Erythroblast (primary cell): ENCODE measurements at regions not wholly inside any gene's neighbourhood (a gene's known extent, or its start where the extent isn't known, plus 50 kb on each side); places are given as distances from the start of the nearest gene placed in this dataset.
"Not testable (repeated sequence)": the region's sequence is repeated elsewhere in the genome, so short reads cannot be mapped to it uniquely, and the experiment has no call there.

Source experiments
- DNase-seq, 2 experiments: peaks; one replicate each; lab custom pipeline; 2025; lab: John Stamatoyannopoulos, UW
- GATA1 ChIP-seq: IDR thresholded peaks from 2 replicates; pipeline ENCODE4 v1.6.1; 2011; ENCODE audit warnings: low read depth, mild to moderate bottlenecking, control low read depth, low read length, moderate library complexity
- POLR2A ChIP-seq: IDR thresholded peaks from 2 replicates; pipeline ENCODE4 v1.6.1; 2011; ENCODE audit warnings: mild to moderate bottlenecking, low read length

- peak; percentile 8 to 10 for DNase-seq
Measured at GRCh38 chr3:75604286-75604934, 59.7 kb upstream of the FRG2C start.

- not testable (repeated sequence) for DNase-seq
Measured at GRCh38 chr3:75607996-75608395, 56.1 kb upstream of the FRG2C start.

- not testable (repeated sequence) for DNase-seq
Measured at GRCh38 chr3:75609598-75609997, 54.5 kb upstream of the FRG2C start.

- no peak for DNase-seq
- TF ChIP-seq GATA1 (no peak), POLR2A (no peak)
Measured at GRCh38 chr3:75610773-75611172, 53.4 kb upstream of the FRG2C start.

GRCh38 chr3:75611724-75612460 is 52.2 kb upstream of the FRG2C start:
- not testable (repeated sequence) for DNase-seq
